ENCODE measurements at regions not wholly inside any gene's neighbourhood (a gene's known extent, or its start where the extent isn't known, plus 50 kb on each side); places are given as distances from the start of the nearest gene placed in this dataset.
A peak's percentile ranks its signal among the peaks of the same experiment; 100 is the strongest.

DNA sequence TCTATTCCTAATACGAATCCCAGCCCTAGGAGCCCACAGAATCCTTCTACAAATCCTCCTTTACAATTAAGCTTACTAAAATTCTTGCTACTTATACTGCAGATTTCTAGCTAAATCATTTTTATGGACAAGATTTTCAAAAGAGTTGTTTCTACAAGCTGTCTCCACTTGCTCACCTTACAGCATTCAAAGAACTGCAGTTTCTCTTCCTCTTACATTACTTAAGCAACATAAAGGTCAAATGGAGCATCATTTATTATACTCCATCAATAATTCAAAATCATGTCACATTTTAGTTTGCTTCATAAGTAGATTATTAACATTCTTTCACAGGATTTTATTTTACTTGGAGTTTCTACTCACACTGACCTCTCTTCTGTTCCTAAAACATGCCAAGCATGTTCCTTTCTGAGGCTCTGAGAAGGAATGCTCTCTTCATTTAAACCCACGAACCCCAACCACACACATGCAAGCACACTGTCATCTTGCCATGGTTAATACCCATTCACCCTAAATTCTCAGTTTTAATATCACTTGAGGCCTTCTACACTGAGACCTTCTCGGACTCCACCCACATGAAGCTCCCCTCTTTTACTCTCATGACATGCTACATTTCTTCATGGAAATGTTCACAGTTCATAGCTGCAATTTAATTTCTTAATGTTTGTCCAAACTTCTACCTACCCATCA, 388.2 kb downstream of the TBC1D32 start:
- Histone ChIP-seq H2AK5ac (ENCODE audit: insufficient read length, low read length) (no peak overlapping the region), H3K79me1 (ENCODE audit: insufficient read depth, low read depth, low read length, poor library complexity, severe bottlenecking) (no peaks in the 10 kb centered on the region), H3K23ac (ENCODE audit: insufficient read length, low read depth, low read length) (no peak overlapping the region), H3K79me2 (ENCODE audit: insufficient read depth, low read length) (no peaks in the 10 kb centered on the region), H3K18ac (ENCODE audit: insufficient read length, low read depth, low read length) (no peak overlapping the region), H3K4me2 (ENCODE audit: insufficient read depth, insufficient read length, low read length) (no peak overlapping the region), H3K9me3 (ENCODE audit: control insufficient read depth, low read depth, low read length) (no peaks in the 10 kb centered on the region), H2BK15ac (ENCODE audit: low read depth, low read length) (no peak overlapping the region), H4K20me1 (ENCODE audit: control insufficient read depth, insufficient read depth, insufficient read length) (no peaks in the 10 kb centered on the region), H2BK5ac (ENCODE audit: insufficient read length, low read length) (no peak overlapping the region), H3K27me3 (ENCODE audit: insufficient read depth, low read length) (no peaks in the 10 kb centered on the region), H3K4me1 (ENCODE audit: insufficient read depth, low read length) (no peaks in the 10 kb centered on the region), H2BK12ac (ENCODE audit: insufficient read length, low read depth, low read length) (peak overlapping the region; percentile 33), H4K91ac (ENCODE audit: insufficient read length, low read depth, low read length) (no peak overlapping the region), H3K4ac (ENCODE audit: low read depth, low read length) (no peak overlapping the region), H2AFZ (ENCODE audit: low read length) (no peak overlapping the region), H2BK120ac (ENCODE audit: low read depth, low read length, poor library complexity, severe bottlenecking) (no peak overlapping the region), H3K23me2 (ENCODE audit: insufficient read length, low read depth, low read length, poor library complexity, severe bottlenecking) (no peaks in the 10 kb centered on the region), H4K8ac (replicated peaks; ENCODE audit: insufficient read length, low read depth, low read length) (no peak overlapping the region), H3K56ac (ENCODE audit: insufficient read length, low read depth, low read length) (no peak overlapping the region), H2BK20ac (ENCODE audit: low read depth, low read length, poor library complexity, severe bottlenecking) (no peak overlapping the region), H3K9ac (ENCODE audit: extremely low read depth, insufficient read length, low read length) (no peak overlapping the region), H4K5ac (ENCODE audit: insufficient read length, low read depth, low read length) (no peak overlapping the region), H3K27ac (ENCODE audit: insufficient read length, low read depth, low read length) (no peak overlapping the region), H3K14ac (ENCODE audit: insufficient read depth, low read length) (no peak overlapping the region), H3T11ph (ENCODE audit: low read length) (no peak overlapping the region)
- no peaks in the 10 kb centered on the region for H3K27me3 Mint-ChIP-seq (ENCODE audit: low read depth)
- no peaks in the 10 kb centered on the region for H3K4me1 Mint-ChIP-seq
- no peaks in the 10 kb centered on the region for H3K9me3 Mint-ChIP-seq
- no peaks in the 10 kb centered on the region for H3K36me3 Mint-ChIP-seq (ENCODE audit: insufficient read depth in 1 of 3, low read depth in 3 of 3)
- no peak overlapping the region for H3K4me3 Mint-ChIP-seq
- DNase-seq, result no peak
- H3K27ac Mint-ChIP-seq, result no peak overlapping the region
- TF ChIP-seq, protein P1, sequence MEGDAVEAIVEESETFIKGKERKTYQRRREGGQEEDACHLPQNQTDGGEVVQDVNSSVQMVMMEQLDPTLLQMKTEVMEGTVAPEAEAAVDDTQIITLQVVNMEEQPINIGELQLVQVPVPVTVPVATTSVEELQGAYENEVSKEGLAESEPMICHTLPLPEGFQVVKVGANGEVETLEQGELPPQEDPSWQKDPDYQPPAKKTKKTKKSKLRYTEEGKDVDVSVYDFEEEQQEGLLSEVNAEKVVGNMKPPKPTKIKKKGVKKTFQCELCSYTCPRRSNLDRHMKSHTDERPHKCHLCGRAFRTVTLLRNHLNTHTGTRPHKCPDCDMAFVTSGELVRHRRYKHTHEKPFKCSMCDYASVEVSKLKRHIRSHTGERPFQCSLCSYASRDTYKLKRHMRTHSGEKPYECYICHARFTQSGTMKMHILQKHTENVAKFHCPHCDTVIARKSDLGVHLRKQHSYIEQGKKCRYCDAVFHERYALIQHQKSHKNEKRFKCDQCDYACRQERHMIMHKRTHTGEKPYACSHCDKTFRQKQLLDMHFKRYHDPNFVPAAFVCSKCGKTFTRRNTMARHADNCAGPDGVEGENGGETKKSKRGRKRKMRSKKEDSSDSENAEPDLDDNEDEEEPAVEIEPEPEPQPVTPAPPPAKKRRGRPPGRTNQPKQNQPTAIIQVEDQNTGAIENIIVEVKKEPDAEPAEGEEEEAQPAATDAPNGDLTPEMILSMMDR (conservative IDR thresholded peaks at IDR 0.05), result no peak
- WGBS (ENCODE audit: extremely low coverage, insufficient read length, low lambda C conversion rate), result no CpG with 5 or more reads among the region's 3 CpGs

Measured in H9 (cell line).